ENCODE measurements at regions not wholly inside any gene's neighbourhood (a gene's known extent, or its start where the extent isn't known, plus 50 kb on each side); places are given as distances from the start of the nearest gene placed in this dataset.

DNA sequence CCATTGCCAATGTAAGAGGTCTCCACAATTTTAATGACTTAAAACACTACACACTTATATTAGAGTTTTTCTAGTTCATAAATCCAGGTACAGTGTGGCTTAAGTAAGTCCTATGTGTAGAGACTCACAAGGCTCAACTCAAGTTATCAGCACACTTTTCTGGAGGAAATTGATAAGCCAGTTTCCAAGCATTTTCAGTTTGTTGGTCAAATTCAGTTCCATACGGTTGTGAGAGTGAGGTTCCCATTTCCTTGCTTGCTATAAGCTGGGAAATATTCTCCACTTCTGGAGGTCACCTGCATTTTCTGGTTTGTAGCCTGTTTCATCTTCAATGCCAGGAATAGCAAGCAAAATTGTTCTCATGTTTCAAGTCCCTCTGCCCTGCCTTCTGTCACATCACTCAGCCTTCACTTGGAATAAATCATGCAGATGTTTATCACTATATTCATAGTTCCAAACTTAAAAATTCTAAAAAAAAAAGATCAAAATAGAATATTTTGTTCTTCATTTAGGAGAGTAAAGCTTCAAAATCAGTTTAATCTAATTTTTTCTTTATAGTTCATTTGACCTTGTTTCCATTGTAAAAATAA lies 1137.5 kb upstream of the INTU start:
- TF ChIP-seq CTCF (IDR thresholded peaks at IDR 0.05) (no peak), POLR2A (IDR thresholded peaks at IDR 0.05) (no peak), POLR2AphosphoS5 (IDR thresholded peaks at IDR 0.05) (no peak)

Data from suprapubic skin (tissue), 4 donors.